Superior temporal gyrus (tissue), 1 donor: ENCODE measurements at regions not wholly inside any gene's neighbourhood (a gene's known extent, or its start where the extent isn't known, plus 50 kb on each side); places are given as distances from the start of the nearest gene placed in this dataset.

ENCODE experiments used
- DNase-seq: peaks from one replicate; pipeline ENCODE4 v3.0.0-alpha.2; 2016; ENCODE audit errors: extremely low spot score

- DNase-seq = no peak
These were observed 159.1 kb downstream of the LURAP1L start for GRCh38 chr9:12933957-12934356.

- peak; percentile 55 for DNase-seq
These were observed 159.9 kb downstream of the LURAP1L start for GRCh38 chr9:12934545-12935272.

- DNase-seq = no peak
These were observed 160.9 kb downstream of the LURAP1L start for GRCh38 chr9:12935714-12936113.

- no peak for DNase-seq
These were observed 179.6 kb downstream of the LURAP1L start for GRCh38 chr9:12954441-12954840.

GRCh38 chr9:12955510-12956163 is 180.8 kb downstream of the LURAP1L start:
- DNase-seq = no peak

- DNase-seq = no peak
These were observed 181.4 kb downstream of the LURAP1L start for GRCh38 chr9:12956261-12956660.

GRCh38 chr9:12956805-12957204 is 182.0 kb downstream of the LURAP1L start:
- DNase-seq = no peak

GRCh38 chr9:12958279-12958678 is 183.5 kb downstream of the LURAP1L start:
- no peak for DNase-seq

GRCh38 chr9:12958708-12959107 is 183.9 kb downstream of the LURAP1L start:
- no peak for DNase-seq

GRCh38 chr9:12961276-12961809 is 186.5 kb downstream of the LURAP1L start:
- DNase-seq = no peak

GRCh38 chr9:12963537-12963936 is 188.7 kb downstream of the LURAP1L start:
- no peak for DNase-seq

- DNase-seq = no peak
These were observed 189.5 kb downstream of the LURAP1L start for GRCh38 chr9:12964271-12964670.

- no peak for DNase-seq
These were observed 190.5 kb downstream of the LURAP1L start for GRCh38 chr9:12965303-12965702.

GRCh38 chr9:12968093-12968492 is 193.3 kb downstream of the LURAP1L start:
- DNase-seq = no peak

- peak; percentile 80 for DNase-seq
These were observed 198.1 kb downstream of the LURAP1L start for GRCh38 chr9:12972608-12973589.

- no peak for DNase-seq
These were observed 198.9 kb downstream of the LURAP1L start for GRCh38 chr9:12973710-12974109.

- DNase-seq = no peak
These were observed 199.9 kb downstream of the LURAP1L start for GRCh38 chr9:12974671-12975070.

- DNase-seq = no peak
These were observed 200.7 kb downstream of the LURAP1L start for GRCh38 chr9:12975496-12975895.

- DNase-seq = no peak
These were observed 205.4 kb downstream of the LURAP1L start for GRCh38 chr9:12980085-12980851.

- DNase-seq = no peak
These were observed 213.4 kb downstream of the LURAP1L start for GRCh38 chr9:12988258-12988657.

- no peak for DNase-seq
These were observed 214.8 kb downstream of the LURAP1L start for GRCh38 chr9:12989669-12990068.
